ENCODE measurements at regions not wholly inside any gene's neighbourhood (a gene's known extent, or its start where the extent isn't known, plus 50 kb on each side); places are given as distances from the start of the nearest gene placed in this dataset.
A peak's percentile ranks its signal among the peaks of the same experiment; 100 is the strongest.

DNA sequence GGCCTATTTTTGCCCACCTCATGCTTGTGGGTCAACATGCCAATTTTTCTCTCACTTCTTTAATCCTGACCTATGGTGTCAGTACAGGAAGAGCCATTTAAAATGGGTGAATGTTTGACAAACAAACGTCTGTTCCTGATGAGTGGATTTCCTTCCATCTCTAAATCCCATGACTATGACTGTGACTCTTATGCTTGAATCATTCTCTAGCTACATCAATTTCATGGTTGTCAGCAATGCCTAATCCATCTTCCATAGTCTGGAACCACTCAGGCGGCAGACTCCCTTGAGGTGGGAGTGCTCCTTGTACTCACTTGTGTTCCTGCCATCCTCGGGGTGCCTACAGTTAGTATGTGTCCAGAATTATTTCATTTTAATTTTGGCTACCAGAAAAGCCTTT lies 194.9 kb upstream of the RPS6KA3 start:
- intact Hi-C loops (cut with DNase I, micrococcal nuclease) = no loop called here
- ATAC-seq = no peak
- DNase-seq = no peak

GRCh38 chrX:20461002-20461401 lies 194.3 kb upstream of the RPS6KA3 start:
- DNase-seq (no peak), ATAC-seq (no peak)
- intact Hi-C loops (cut with DNase I, micrococcal nuclease) = no loop called here

- no peak for ATAC-seq
- intact Hi-C loops (cut with DNase I, micrococcal nuclease) = no loop called here
- no peak for DNase-seq
Observed at GRCh38 chrX:20459410-20460350, 193.0 kb upstream of the RPS6KA3 start.

- no peak for DNase-seq
- intact Hi-C loops (cut with DNase I, micrococcal nuclease) = no loop called here
- no peak for ATAC-seq
Observed at GRCh38 chrX:20456971-20457370, 190.3 kb upstream of the RPS6KA3 start.

- intact Hi-C loops (cut with DNase I, micrococcal nuclease) = no loop called here
- ATAC-seq = no peak
- no peak for DNase-seq
Observed at GRCh38 chrX:20455001-20455400, 188.3 kb upstream of the RPS6KA3 start.

DNA sequence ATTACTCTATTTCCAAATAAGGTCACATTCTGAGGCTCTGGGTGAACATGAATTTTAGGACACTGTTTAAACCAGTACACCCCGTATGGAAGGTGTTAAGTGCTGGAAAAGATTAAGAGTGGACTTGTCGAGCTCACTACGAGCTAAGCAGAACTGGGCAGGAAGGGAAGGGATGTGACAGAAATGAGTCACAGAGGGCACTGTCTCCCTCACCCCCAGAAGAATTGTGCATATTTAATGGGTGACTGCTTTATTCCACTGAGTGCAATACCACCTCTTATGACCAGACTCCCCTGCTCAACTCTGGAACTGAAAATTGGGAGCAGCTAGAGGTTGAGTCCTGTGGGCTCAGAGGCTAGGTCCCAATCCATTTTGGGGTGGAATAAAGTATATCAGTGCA lies 187.4 kb upstream of the RPS6KA3 start:
- ATAC-seq (no peak), DNase-seq (no peak)
- intact Hi-C loops (cut with DNase I, micrococcal nuclease) = no loop called here

GRCh38 chrX:20452487-20452886 lies 185.8 kb upstream of the RPS6KA3 start:
- intact Hi-C loops (cut with DNase I, micrococcal nuclease) = no loop called here
- ATAC-seq = no peak

DNA sequence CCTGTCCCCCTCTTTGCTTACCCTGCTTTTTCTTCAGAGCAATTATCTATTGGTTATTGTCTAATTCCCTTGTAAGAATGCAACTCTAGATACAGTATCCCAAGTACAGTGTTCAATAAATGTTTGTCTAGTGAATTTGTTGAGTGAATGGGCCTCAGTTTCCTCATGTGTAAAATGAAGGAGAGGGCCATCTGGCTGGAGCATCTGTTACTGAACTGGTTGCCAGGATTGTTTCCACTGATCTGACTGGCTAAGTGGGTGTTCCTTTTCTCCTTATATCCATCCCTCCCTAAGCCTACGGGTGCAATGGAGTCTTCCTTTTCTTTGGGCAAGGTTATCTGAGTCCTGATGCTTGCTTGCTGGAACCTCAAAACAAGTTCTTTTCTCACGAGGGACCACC lies 185.2 kb upstream of the RPS6KA3 start:
- no peak for ATAC-seq
- DNase-seq = no peak
- intact Hi-C loops (cut with DNase I, micrococcal nuclease) = no loop called here

More at GRCh38 chrX:20452487-20452886, 185.8 kb upstream of the RPS6KA3 start:
- no peak for DNase-seq

DNA sequence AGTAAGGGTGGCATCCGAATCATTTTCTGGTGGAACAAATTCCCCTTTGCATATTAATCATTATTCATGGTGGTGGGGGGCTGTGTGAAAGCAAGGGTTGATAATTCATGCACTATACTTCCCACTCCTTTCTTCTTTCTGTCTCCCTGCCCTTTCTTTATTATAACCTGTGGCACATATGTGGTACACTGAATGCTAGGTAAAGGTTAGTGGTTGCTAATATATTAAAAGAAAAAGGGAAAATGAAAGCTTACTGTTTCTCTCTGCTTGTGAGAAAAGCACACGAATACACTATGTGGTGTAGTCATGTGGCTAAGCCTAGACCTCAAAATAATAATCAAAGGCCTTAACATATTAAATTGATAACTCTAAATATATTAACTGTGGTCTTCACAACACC lies 178.4 kb upstream of the RPS6KA3 start:
- intact Hi-C loops (cut with DNase I, micrococcal nuclease) = loop anchor here in 1 of 2 donors (10.0 kb wide), 1 partner anchor 190 kb away; no protein-coding TSS in a partner anchor
- DNase-seq = no peak
- ATAC-seq = no peak

GRCh38 chrX:20442597-20442996 lies 175.9 kb upstream of the RPS6KA3 start:
- DNase-seq (peak; percentile 73 to 95), ATAC-seq (peak; percentile 76)
- intact Hi-C loops (cut with DNase I, micrococcal nuclease) = loop anchor here in 1 of 2 donors (10.0 kb wide), 1 partner anchor 188 kb away; no protein-coding TSS in a partner anchor

- no peak for DNase-seq
- ATAC-seq = peak; percentile 84
- intact Hi-C loops (cut with DNase I, micrococcal nuclease) = loop anchor here in 1 of 2 donors (10.0 kb wide), 1 partner anchor 186 kb away; no protein-coding TSS in a partner anchor
Observed at GRCh38 chrX:20441123-20441522, 174.4 kb upstream of the RPS6KA3 start.

GRCh38 chrX:20438871-20439526 lies 172.3 kb upstream of the RPS6KA3 start:
- no peak for ATAC-seq
- intact Hi-C loops (cut with DNase I, micrococcal nuclease) = no loop called here
- no peak for DNase-seq

DNA sequence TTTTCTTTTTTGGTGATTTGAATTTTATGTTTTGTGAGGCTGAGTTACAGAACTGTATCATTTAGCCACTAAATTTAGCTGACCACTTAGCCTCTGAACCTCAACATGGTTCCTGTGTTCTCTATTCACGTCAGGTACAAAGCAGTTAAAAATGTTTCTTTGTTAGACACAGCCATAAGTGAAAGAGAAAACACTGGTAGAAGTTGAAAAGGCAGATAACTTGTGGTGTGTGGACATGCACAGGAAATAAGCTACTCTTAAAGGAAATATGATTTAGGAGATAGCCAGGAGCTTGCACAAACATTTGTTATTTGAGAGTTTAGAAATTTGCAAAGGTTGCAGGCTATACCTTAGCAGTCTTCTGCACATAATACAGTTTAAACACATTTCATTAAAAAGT lies 171.0 kb upstream of the RPS6KA3 start:
- DNase-seq = no peak
- intact Hi-C loops (cut with DNase I, micrococcal nuclease) = no loop called here
- no peak for ATAC-seq

- no peak for DNase-seq
- intact Hi-C loops (cut with DNase I, micrococcal nuclease) = no loop called here
- peak; percentile 58 for ATAC-seq
Observed at GRCh38 chrX:20435913-20436312, 169.2 kb upstream of the RPS6KA3 start.

DNA sequence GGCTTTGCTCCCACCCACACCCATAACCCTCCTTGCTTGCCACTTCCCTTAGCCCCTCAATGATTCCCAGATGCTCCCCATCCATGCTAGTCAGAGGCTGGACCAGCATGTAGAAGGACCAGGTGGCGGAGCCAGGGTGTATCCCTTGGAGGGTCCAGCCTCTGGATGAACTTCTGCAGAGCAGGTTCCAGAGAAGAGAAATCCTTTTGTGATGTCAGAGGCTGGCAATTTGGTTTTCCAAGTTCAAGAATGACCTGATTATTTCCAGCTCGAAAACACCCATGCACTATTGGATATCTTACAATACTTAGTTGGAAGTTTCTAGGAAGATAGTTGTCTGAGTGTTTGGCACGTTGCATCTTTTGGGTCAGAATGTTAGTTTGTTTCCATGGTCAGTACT lies 168.3 kb upstream of the RPS6KA3 start:
- ATAC-seq = no peak
- intact Hi-C loops (cut with DNase I, micrococcal nuclease) = no loop called here
- no peak for DNase-seq

DNA sequence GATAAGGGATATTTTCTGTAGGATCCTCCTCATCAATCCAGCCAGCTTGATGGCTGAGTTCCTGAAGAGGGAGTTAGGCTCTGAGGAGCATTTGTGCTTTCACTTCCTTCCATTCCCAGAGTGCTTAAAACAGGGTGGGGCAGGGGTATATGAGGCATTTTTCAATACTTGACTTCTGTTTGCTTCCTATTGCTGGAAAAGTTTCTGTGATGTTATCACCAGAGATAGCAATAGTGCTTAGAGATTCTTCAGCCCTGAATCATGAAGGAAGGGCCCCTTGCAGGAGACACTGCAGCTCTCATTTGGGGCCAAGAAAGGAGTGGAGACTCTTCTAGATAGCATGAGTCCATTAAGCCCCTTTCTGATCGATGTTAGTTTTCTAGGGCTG lies 166.7 kb upstream of the RPS6KA3 start:
- ATAC-seq (no peak), DNase-seq (no peak)
- intact Hi-C loops (cut with DNase I, micrococcal nuclease) = no loop called here

DNA sequence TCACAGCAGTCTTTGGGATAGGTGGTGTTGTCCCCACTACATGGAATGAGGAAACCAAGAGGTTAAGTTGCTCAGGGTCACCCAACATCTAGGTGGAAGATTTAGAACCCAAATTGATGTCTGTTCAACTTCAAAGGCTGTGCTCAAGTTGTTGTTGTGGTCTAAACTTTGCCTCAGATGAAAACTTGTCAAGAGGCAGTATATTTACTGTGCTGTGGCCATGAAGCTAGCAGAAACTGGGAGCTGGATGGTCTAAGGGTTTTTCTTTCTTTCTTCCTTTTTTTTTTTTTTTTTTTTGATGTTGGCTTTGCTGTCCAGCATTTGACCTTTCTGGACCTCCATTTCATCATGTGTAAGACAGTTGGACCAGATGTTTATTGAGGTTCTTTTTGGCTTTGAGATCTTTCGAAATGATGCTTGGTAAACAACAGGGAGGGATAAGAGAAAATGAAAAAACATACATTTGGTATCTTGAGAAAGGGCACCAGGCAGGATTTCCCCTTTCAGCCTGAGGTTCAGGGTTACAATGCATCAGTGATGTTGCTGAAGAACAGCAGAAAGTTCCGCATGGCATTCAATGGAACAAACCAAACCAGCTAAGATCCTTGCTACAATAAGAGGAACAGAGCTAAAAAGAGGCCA lies 166.2 kb upstream of the RPS6KA3 start:
- ATAC-seq (no peak), DNase-seq (no peak)
- intact Hi-C loops (cut with DNase I, micrococcal nuclease) = no loop called here

DNA sequence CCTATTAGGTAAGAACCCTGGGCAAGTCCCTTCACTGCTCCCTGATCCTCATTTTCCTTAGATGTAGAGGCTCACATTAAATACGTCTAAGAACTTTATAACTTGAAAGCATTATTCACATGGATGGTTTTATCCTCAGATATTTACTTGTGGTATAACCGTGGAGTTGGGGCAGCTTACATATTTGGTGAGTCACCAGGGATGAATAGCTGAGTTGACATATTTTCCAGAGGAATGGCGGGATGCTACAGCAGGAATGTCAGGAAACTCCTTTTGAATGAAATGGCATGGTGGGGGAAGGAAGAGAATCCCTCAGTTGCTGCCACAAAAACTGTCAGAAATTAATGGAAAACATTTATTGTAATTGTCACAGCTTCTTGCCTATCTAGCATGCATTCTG lies 165.3 kb upstream of the RPS6KA3 start:
- ATAC-seq = no peak
- intact Hi-C loops (cut with DNase I, micrococcal nuclease) = no loop called here
- no peak for DNase-seq

DNA sequence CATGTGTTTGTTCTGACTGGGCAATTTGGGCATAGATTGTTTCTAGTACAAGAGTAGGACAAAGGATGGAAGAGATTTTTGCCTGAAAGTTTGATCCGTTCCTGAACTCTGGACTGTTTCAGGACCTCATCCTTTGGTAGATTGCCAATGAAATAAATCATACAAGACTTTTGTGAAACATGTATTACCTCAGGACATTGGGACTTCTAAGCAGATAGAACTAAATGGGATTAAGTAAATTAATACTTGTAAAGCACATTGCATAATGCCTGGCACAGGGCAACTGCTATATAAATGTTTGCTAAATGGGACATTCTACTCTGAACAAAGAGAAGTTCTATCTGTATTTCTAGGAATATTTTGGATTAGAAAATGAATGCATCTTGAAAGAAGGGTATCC lies 164.8 kb upstream of the RPS6KA3 start:
- intact Hi-C loops (cut with DNase I, micrococcal nuclease) = no loop called here
- DNase-seq = no peak
- ATAC-seq = no peak
